ENCODE measurements at regions not wholly inside any gene's neighbourhood (a gene's known extent, or its start where the extent isn't known, plus 50 kb on each side); places are given as distances from the start of the nearest gene placed in this dataset.

DNA sequence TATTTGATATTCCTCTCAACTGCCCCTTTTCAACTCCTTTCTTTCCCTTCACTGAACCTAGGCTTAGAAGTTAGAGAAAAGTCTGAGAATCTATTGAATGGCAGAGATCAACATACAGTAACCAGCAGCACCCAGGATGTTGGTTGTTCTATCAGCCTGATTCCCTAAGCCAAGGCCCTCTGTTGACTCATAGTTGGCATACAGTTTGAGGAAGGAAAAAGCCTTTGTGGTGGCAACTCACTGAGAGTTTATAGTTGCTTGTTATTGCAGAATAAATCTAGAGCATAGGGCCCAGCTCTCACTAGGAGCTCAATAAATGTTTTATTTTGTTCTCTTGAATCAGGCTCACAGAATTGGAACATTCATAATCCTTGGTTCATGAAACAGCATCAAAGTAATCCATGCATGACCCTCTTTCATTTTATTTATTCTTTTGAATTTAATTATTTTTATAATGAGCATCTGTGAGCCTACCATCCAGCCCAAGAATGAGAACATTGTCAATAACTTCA is 119.1 kb upstream of the ADGRF1 start:
- no peaks in the 10 kb centered on the region for H3K9me3 Mint-ChIP-seq
- no peaks in the 10 kb centered on the region for H3K4me1 Mint-ChIP-seq (ENCODE audit: low read depth)
- H3K27me3 Mint-ChIP-seq (ENCODE audit: low read depth), result peaks cover 2% of the 10 kb centered on the region
- H3K36me3 Mint-ChIP-seq (ENCODE audit: low read depth), result no peaks in the 10 kb centered on the region
- H3K4me3 Mint-ChIP-seq (ENCODE audit: low read depth), result no peak overlapping the region
- intact Hi-C loops (cut with micrococcal nuclease), result no loop called here
- H3K27ac Mint-ChIP-seq, result no peak overlapping the region
- DNase-seq (ENCODE audit: low spot score), result no peak

DNA sequence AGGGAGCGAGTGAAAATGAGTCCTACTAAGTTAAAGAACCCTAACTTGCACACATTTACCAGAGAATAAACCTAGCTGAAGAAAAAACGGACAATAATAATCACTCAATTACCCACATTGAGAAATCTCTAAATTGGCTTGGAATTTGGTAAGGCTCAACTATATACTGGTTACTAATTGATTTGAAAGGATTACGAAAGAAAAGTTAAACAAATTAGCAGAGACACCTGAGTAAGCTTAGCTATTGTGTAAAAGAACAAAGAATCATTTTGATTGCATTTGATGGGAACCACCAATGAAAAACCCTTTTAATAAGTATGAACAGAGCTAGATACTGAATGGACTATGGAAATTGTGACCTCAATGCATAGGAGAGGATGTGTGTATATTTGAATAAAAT is 118.6 kb upstream of the ADGRF1 start:
- H3K27me3 Mint-ChIP-seq (ENCODE audit: low read depth), result peaks cover 2% of the 10 kb centered on the region
- H3K4me3 Mint-ChIP-seq (ENCODE audit: low read depth), result no peak overlapping the region
- intact Hi-C loops (cut with micrococcal nuclease), result no loop called here
- no peak overlapping the region for H3K27ac Mint-ChIP-seq
- no peak for DNase-seq (ENCODE audit: low spot score)
- H3K36me3 Mint-ChIP-seq (ENCODE audit: low read depth), result no peaks in the 10 kb centered on the region
- H3K4me1 Mint-ChIP-seq (ENCODE audit: low read depth), result no peaks in the 10 kb centered on the region
- no peaks in the 10 kb centered on the region for H3K9me3 Mint-ChIP-seq

DNA sequence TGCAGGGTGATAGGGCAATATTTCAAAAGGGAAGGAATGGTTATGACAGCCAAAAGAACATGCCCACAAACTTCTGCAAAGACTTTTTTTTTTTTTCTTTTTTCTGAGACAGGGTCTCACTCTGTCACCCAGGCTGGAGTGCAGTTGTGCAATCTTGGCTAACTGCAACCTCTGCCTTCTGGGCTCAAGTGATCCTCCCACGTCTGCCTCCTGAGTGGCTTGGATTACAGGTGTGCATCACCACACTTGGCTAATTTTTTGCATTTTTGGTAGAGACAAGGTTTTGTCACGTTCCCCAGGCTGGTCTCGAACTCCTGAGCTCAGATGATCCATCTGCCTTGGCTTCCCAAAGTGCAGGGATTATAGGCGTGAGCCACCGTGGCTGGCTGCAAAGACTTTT is 117.6 kb upstream of the ADGRF1 start:
- Mint-ChIP-seq H3K27me3 (ENCODE audit: low read depth) (peaks cover 2% of the 10 kb centered on the region), H3K36me3 (ENCODE audit: low read depth) (no peaks in the 10 kb centered on the region), H3K4me1 (ENCODE audit: low read depth) (no peaks in the 10 kb centered on the region), H3K4me3 (ENCODE audit: low read depth) (no peak overlapping the region), H3K9me3 (no peaks in the 10 kb centered on the region), H3K27ac (no peak overlapping the region)
- intact Hi-C loops (cut with micrococcal nuclease), result no loop called here
- no peak for DNase-seq (ENCODE audit: low spot score)

DNA sequence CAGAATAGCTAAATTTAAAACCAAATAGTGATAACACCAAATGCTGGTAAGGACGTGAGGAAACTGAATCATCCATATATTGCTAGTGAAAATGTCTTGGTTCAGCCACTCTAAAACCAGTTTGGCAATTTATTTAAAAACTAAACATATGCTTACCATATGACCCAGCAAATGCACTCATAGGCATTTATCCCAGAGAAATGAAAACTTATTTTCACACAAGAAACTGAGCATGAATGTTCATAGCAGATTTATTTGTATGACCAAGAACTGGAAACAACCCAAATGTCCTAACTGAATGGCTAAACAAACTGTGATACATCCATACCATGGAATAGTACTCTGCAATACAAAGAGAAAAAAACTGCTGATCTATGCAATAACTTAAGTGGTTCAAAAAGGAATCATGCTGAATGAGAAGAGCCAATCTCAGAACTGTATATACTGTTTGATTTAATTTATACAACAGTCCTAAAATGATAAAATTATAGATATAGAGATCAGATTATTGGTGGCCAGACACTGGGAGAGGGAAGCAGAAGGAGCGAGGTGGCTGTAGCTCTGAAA is 115.6 kb upstream of the ADGRF1 start:
- Mint-ChIP-seq H3K9me3 (no peaks in the 10 kb centered on the region), H3K36me3 (ENCODE audit: low read depth) (no peaks in the 10 kb centered on the region), H3K27me3 (ENCODE audit: low read depth) (peaks cover 4% of the 10 kb centered on the region), H3K4me3 (ENCODE audit: low read depth) (no peak overlapping the region), H3K27ac (no peak overlapping the region), H3K4me1 (ENCODE audit: low read depth) (no peaks in the 10 kb centered on the region)
- no peak for DNase-seq (ENCODE audit: low spot score)
- intact Hi-C loops (cut with micrococcal nuclease), result no loop called here

DNA sequence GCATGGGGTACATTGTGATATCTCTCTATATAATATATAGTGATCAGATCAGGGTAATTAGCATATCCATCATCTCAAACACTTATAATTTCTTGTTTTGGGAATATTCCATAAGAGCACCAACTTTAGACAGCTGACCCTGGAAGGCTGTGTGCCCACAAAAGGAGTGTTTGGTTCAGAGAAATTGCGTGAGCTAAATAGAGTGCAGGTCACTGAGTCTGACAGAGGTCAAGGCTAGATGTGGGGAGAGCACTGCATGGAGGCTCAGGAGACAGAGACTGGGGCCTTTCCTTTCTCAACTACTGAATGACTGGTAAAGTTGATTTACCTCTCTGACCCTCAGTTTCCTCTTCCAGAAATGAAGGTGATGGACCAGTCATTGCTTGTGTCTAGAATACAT is 114.9 kb upstream of the ADGRF1 start:
- peaks cover 4% of the 10 kb centered on the region for H3K27me3 Mint-ChIP-seq (ENCODE audit: low read depth)
- DNase-seq (ENCODE audit: low spot score), result no peak
- H3K4me3 Mint-ChIP-seq (ENCODE audit: low read depth), result no peak overlapping the region
- H3K36me3 Mint-ChIP-seq (ENCODE audit: low read depth), result no peaks in the 10 kb centered on the region
- intact Hi-C loops (cut with micrococcal nuclease), result no loop called here
- no peaks in the 10 kb centered on the region for H3K4me1 Mint-ChIP-seq (ENCODE audit: low read depth)
- no peak overlapping the region for H3K27ac Mint-ChIP-seq
- no peaks in the 10 kb centered on the region for H3K9me3 Mint-ChIP-seq

DNA sequence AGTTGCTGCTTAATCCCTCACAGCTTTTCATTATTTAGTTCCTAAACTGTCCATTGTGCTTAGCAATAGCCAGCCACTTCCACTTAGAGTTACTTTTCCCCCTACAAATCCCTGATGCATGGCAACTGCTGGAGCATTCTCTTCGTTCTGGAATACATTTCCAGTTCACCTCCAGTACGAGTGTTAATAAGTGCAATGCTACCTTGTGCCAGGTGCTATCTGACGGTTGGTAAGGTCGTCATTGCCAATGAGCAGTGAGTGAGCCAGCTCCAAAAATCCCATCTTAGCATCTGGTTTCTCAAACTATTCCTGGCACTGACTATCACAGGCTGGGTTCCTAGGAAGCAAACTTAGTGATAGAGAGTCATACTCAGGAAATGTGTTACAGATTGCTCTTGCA is 114.1 kb upstream of the ADGRF1 start:
- Mint-ChIP-seq H3K4me3 (ENCODE audit: low read depth) (no peak overlapping the region), H3K27ac (no peak overlapping the region), H3K9me3 (no peaks in the 10 kb centered on the region), H3K27me3 (ENCODE audit: low read depth) (peaks cover 4% of the 10 kb centered on the region), H3K36me3 (ENCODE audit: low read depth) (no peaks in the 10 kb centered on the region), H3K4me1 (ENCODE audit: low read depth) (no peaks in the 10 kb centered on the region)
- DNase-seq (ENCODE audit: low spot score), result no peak
- intact Hi-C loops (cut with micrococcal nuclease), result no loop called here

DNA sequence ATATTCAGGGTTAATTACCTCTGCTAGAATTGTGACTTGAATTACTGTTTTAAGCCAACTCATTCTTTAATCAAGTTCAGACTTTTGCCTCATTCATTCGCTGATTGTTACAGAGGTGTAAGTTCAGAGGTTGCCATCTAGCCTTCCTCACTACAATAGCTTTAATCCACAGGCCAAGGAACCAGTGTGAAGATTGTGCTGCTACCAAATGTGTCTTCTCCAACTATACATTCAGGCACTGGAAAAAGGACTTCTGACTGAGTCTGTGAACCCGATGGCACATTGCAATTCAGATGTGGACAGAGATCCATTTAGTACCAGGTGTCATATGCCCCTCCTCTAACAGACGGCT is 111.2 kb upstream of the ADGRF1 start:
- Mint-ChIP-seq H3K27ac (no peak overlapping the region), H3K4me1 (ENCODE audit: low read depth) (no peaks in the 10 kb centered on the region), H3K9me3 (no peaks in the 10 kb centered on the region), H3K4me3 (ENCODE audit: low read depth) (no peak overlapping the region), H3K27me3 (ENCODE audit: low read depth) (peaks cover 4% of the 10 kb centered on the region), H3K36me3 (ENCODE audit: low read depth) (no peaks in the 10 kb centered on the region)
- intact Hi-C loops (cut with micrococcal nuclease), result no loop called here
- no peak for DNase-seq (ENCODE audit: low spot score)

DNA sequence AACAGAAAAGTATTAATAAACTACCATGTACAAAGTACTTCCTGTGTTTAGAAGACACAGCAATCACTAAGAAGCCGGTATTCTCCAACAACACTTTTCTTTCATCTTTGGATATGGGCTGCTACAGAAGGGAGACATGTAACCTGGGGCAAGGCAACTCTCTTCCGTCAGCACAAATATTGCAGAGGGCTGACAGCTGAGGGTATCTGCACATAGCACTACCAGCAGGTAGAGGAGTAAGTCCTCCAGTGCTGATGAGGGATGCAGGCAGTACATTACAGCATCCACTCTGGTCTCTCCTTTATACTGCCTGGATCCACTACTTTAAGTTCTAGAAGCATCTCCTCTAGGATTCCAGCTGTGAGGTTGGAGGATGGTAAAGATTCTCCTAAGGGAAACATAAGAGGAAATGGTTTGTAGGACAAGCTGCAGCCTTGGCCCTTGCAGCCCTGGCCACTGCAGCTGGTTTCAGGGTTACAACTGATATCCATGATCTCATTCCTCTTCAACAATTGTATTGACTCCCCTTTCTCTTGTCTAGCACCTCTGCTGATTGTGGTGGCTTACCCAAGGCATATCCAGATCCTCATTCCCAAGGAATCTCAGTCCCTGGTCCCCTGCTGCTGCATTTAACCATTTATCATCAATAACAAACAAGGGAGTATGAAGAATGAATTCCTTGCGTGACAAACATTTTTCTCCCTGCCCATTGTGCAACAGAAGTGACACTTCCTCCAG is 110.7 kb upstream of the ADGRF1 start:
- Mint-ChIP-seq H3K4me3 (ENCODE audit: low read depth) (no peak overlapping the region), H3K9me3 (no peaks in the 10 kb centered on the region), H3K27ac (no peak overlapping the region), H3K27me3 (ENCODE audit: low read depth) (peaks cover 4% of the 10 kb centered on the region), H3K4me1 (ENCODE audit: low read depth) (no peaks in the 10 kb centered on the region), H3K36me3 (ENCODE audit: low read depth) (no peaks in the 10 kb centered on the region)
- DNase-seq (ENCODE audit: low spot score), result no peak
- intact Hi-C loops (cut with micrococcal nuclease), result no loop called here

DNA sequence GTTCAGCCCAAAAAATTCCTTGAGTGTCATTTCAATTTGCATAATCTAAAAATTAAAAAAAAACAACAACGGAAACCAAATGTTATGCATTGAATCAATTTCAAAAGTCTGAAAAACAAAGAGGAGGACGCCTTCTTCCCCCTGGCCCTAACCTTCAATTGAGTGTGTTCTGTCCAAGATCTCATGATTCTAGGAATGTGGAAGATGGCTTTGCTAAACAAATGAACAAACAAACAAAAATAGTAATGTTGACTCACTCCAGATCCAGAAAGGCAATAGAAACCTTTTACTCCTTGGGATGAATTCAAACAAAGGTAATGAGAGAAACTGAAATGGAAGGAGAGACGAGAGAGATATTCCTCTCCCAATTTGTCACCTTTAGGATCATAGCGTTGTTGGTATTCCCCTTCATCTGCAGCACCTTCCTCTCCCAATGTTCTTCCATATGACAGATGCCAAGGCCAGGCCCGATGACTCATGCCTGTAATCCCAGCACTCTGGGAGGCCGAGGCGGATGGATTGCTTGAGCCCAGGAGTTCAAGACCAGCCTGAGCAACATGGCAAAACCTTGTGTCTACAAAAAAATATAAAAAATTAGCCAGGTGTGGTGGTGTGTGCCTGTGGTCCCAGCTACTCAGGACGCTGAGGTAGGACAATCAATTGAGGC is 109.2 kb upstream of the ADGRF1 start:
- Mint-ChIP-seq H3K27me3 (ENCODE audit: low read depth) (peaks cover 7% of the 10 kb centered on the region), H3K4me3 (ENCODE audit: low read depth) (no peak overlapping the region), H3K27ac (no peak overlapping the region), H3K9me3 (no peaks in the 10 kb centered on the region), H3K36me3 (ENCODE audit: low read depth) (no peaks in the 10 kb centered on the region), H3K4me1 (ENCODE audit: low read depth) (no peaks in the 10 kb centered on the region)
- intact Hi-C loops (cut with micrococcal nuclease), result no loop called here
- no peak for DNase-seq (ENCODE audit: low spot score)

DNA sequence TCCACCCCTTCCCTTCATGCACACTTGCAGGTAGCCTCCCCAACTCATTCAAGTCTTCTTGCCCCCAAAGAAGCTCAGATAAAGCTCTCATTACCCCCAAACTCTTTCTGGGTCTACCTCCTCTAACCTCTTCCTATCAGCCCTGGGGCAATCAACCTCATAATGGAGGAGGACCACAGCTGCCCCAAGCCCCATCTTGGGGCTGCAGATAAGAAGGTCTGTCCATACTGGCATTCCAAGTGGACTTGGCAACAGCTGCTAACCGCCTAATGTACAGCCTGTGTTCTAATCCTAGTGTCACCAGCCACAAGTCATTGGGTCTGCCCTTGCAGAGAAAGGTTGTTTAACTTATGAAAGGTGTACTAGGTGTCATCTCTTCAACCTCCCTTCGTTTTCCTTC is 107.4 kb upstream of the ADGRF1 start:
- no peaks in the 10 kb centered on the region for H3K9me3 Mint-ChIP-seq
- H3K36me3 Mint-ChIP-seq (ENCODE audit: low read depth), result no peaks in the 10 kb centered on the region
- no peaks in the 10 kb centered on the region for H3K4me1 Mint-ChIP-seq (ENCODE audit: low read depth)
- intact Hi-C loops (cut with micrococcal nuclease), result no loop called here
- no peak for DNase-seq (ENCODE audit: low spot score)
- no peak overlapping the region for H3K4me3 Mint-ChIP-seq (ENCODE audit: low read depth)
- H3K27ac Mint-ChIP-seq, result no peak overlapping the region
- peaks cover 7% of the 10 kb centered on the region for H3K27me3 Mint-ChIP-seq (ENCODE audit: low read depth)

DNA sequence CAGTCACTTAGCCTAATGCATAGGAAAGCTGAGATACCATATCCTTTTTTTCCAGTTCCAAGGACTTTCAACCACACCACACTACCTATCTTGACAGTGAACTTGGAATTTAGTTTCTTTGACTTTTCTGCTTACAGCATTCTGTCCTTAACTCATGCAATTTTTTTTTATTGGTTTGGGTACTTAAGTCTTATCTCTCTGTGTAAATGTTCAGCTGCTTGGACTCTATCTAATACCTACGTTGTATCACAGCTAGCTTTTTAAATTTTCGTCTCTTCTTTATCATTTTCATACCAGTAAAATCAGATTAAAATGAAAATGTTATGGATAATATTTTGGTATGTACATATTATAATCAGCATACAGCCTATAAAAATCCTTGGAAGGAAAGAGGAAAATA is 106.9 kb upstream of the ADGRF1 start:
- Mint-ChIP-seq H3K9me3 (no peaks in the 10 kb centered on the region), H3K27me3 (ENCODE audit: low read depth) (peaks cover 7% of the 10 kb centered on the region), H3K36me3 (ENCODE audit: low read depth) (no peaks in the 10 kb centered on the region), H3K27ac (no peak overlapping the region), H3K4me1 (ENCODE audit: low read depth) (no peaks in the 10 kb centered on the region), H3K4me3 (ENCODE audit: low read depth) (no peak overlapping the region)
- intact Hi-C loops (cut with micrococcal nuclease), result no loop called here
- no peak for DNase-seq (ENCODE audit: low spot score)

DNA sequence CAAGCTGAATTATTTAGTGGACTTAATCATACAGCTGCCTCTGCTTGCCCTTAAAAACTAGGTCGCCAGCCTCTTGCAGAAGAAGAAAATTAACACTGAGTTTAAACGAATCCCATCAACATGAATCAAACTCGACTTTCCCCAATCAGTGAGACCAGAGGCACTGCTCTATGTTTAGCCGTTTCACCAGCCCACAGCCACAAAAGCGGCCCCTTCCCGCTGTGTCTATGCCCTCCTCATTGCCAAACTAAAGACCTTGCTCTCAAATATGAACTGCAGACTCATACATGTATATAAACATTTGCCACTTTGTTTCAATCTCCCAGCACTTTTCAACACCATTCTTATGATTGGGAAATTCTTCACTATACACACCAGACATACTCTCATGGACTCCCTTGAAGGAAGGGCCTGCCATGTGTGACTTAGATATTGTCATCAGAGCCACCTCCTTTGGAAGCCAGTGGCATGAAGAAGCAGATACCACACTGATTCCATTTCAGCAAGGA is 105.8 kb upstream of the ADGRF1 start:
- Mint-ChIP-seq H3K4me3 (ENCODE audit: low read depth) (no peak overlapping the region), H3K4me1 (ENCODE audit: low read depth) (no peaks in the 10 kb centered on the region), H3K27ac (no peak overlapping the region), H3K36me3 (ENCODE audit: low read depth) (no peaks in the 10 kb centered on the region), H3K9me3 (no peaks in the 10 kb centered on the region), H3K27me3 (ENCODE audit: low read depth) (peaks cover 5% of the 10 kb centered on the region)
- no peak for DNase-seq (ENCODE audit: low spot score)
- intact Hi-C loops (cut with micrococcal nuclease), result no loop called here

DNA sequence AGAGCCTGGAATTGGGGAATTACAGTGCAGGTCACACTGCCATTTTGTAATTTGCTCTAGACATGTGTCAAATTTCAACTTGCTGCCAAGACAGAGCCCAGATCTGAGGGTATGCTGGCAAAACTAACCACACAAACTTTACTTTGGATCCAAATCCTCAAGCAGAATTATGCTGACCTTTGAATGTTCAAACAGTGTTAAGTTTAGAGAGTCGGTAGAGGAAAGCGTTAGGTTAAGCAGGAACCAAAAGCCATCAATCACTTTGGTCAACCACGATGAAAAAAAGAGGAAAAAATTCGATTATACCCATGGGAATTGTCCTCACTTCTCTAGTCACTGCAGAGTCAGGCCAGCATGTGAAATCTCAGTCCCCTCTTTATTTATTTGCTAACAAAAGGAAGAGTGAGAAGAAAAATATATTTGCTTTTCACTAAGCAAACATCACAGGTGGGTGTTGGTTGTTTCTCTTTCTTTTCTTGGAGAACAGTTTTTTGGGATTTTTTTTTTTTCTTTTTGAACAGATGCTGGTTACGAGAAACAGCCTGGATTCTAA is 105.1 kb upstream of the ADGRF1 start:
- H3K4me3 Mint-ChIP-seq (ENCODE audit: low read depth), result no peak overlapping the region
- peaks cover 5% of the 10 kb centered on the region for H3K27me3 Mint-ChIP-seq (ENCODE audit: low read depth)
- H3K9me3 Mint-ChIP-seq, result no peaks in the 10 kb centered on the region
- no peak overlapping the region for H3K27ac Mint-ChIP-seq
- intact Hi-C loops (cut with micrococcal nuclease), result no loop called here
- H3K36me3 Mint-ChIP-seq (ENCODE audit: low read depth), result no peaks in the 10 kb centered on the region
- no peaks in the 10 kb centered on the region for H3K4me1 Mint-ChIP-seq (ENCODE audit: low read depth)
- DNase-seq (ENCODE audit: low spot score), result no peak

Measured in activated T-helper 2 cell treated with anti-CD3 and anti-CD28 coated beads, Interferon-gamma antibody, Interleukin-2, Interleukin-4, amounts not matched to agents 10 μg/mL and 5 μg/mL and 100 μg/mL, durations not matched to agents 14 hours and 24 hours and 36 hours (primary cell).